WTC11 (cell line): ENCODE measurements at regions not wholly inside any gene's neighbourhood (a gene's known extent, or its start where the extent isn't known, plus 50 kb on each side); places are given as distances from the start of the nearest gene placed in this dataset.

Experiments used
- ATAC-seq: fragments of 200-7000 bp; cut with Tn5 transposase; 2 replicates; pipeline ENCODE4 v1.10.0; 2021; ENCODE audit warnings: mild to moderate bottlenecking, moderate library complexity
- CTCF ChIA-PET: fragments of 300-600 bp; sonication (Branson Sonifier 250); formaldehyde crosslinking; loops from one replicate; lab custom pipeline; 2021; ENCODE audit warnings: antibody characterized with exemption; lab: Charles Lee
- POLR2A ChIA-PET: fragments of 350-600 bp; sonication (Branson Sonifier 250); formaldehyde crosslinking; loops from one replicate; lab custom pipeline; 2021; ENCODE audit warnings: antibody characterized with exemption; lab: Charles Lee
- DNase-seq: peaks from one replicate; pipeline ENCODE4 v3.0.0; 2021; ENCODE audit warnings: low spot score
- H3K27ac Mint-ChIP-seq: 2 replicates; pipeline ENCODE4 v1.8.0; 2021; ENCODE audit warnings: mixed read lengths
- H3K27me3 Mint-ChIP-seq: 2 replicates; pipeline ENCODE4 v1.8.0; 2021; ENCODE audit warnings: low read depth, mild to moderate bottlenecking, moderate library complexity, mixed read lengths
- H3K36me3 Mint-ChIP-seq: 2 replicates; pipeline ENCODE4 v1.8.0; 2021; ENCODE audit warnings: mixed read lengths
- H3K4me1 Mint-ChIP-seq: 2 replicates; pipeline ENCODE4 v1.8.0; 2022; ENCODE audit warnings: mixed read lengths
- H3K4me3 Mint-ChIP-seq: 2 replicates; pipeline ENCODE4 v1.8.0; 2021; ENCODE audit warnings: mild to moderate bottlenecking, moderate library complexity, mixed read lengths
- H3K9me3 Mint-ChIP-seq: 2 replicates; pipeline ENCODE4 v1.8.0; 2021; ENCODE audit warnings: mixed read lengths
- ATF2 ChIP-seq: sonication (generic); formaldehyde crosslinking; IDR thresholded peaks from 2 replicates; pipeline ENCODE4 v1.8.1; 2022; ENCODE audit warnings: low read depth, missing genetic modification reagents, borderline replicate concordance
- CBFB ChIP-seq: sonication (generic); formaldehyde crosslinking; IDR thresholded peaks from 2 replicates; pipeline ENCODE4 v1.8.1; 2022; ENCODE audit warnings: mild to moderate bottlenecking, low read depth, missing genetic modification reagents
- CDX4 ChIP-seq: fragments of 250-450 bp; sonication (Bioruptor Pico); IDR thresholded peaks from 2 replicates; pipeline ENCODE4 v1.9.0; 2021; ENCODE audit warnings: moderate library complexity, mild to moderate bottlenecking, inconsistent platforms, borderline replicate concordance
- CREB1 ChIP-seq: sonication (generic); formaldehyde crosslinking; IDR thresholded peaks from 2 replicates; pipeline ENCODE4 v1.8.0; 2023; ENCODE audit warnings: mild to moderate bottlenecking, missing genetic modification reagents
- ELF4 ChIP-seq: sonication (generic); formaldehyde crosslinking; IDR thresholded peaks from 2 replicates; pipeline ENCODE4 v1.8.1; 2022; ENCODE audit warnings: low read depth, mild to moderate bottlenecking, moderate library complexity, missing genetic modification reagents
- EMX1 ChIP-seq: fragments of 250-450 bp; sonication (Bioruptor Pico); IDR thresholded peaks from 2 replicates; pipeline ENCODE4 v1.8.0; 2021; ENCODE audit warnings: mild to moderate bottlenecking
- GRHL2 ChIP-seq: fragments of 250-450 bp; sonication (Bioruptor Pico); IDR thresholded peaks from 2 replicates; pipeline ENCODE4 v1.8.0; 2022; ENCODE audit warnings: mild to moderate bottlenecking, moderate library complexity; ENCODE audit not compliant: insufficient replicate concordance, severe bottlenecking
- JUN ChIP-seq: sonication (generic); formaldehyde crosslinking; IDR thresholded peaks from 2 replicates; pipeline ENCODE4 v1.8.0; 2023; ENCODE audit warnings: mild to moderate bottlenecking, missing genetic modification reagents
- MAX ChIP-seq: sonication (generic); formaldehyde crosslinking; IDR thresholded peaks from 2 replicates; pipeline ENCODE4 v1.8.0; 2022; ENCODE audit warnings: mild to moderate bottlenecking, missing genetic modification reagents
- MXD4 ChIP-seq: fragments of 250-450 bp; sonication (Bioruptor Pico); IDR thresholded peaks from 2 replicates; pipeline ENCODE4 v1.8.0; 2021; ENCODE audit warnings: mild to moderate bottlenecking, moderate library complexity, borderline replicate concordance
- PREB ChIP-seq: sonication (generic); formaldehyde crosslinking; IDR thresholded peaks from 2 replicates; pipeline ENCODE4 v1.8.1; 2022; ENCODE audit warnings: mild to moderate bottlenecking, missing genetic modification reagents, moderate library complexity, borderline replicate concordance
- RORB ChIP-seq: fragments of 250-450 bp; sonication (Bioruptor Pico); IDR thresholded peaks from 2 replicates; pipeline ENCODE4 v1.9.0; 2021; ENCODE audit warnings: mild to moderate bottlenecking
- SP1 ChIP-seq: sonication (generic); formaldehyde crosslinking; conservative IDR thresholded peaks from 2 replicates; pipeline ENCODE4 v1.8.1; 2022; ENCODE audit warnings: missing genetic modification reagents
- STAT6 ChIP-seq: sonication (generic); formaldehyde crosslinking; conservative IDR thresholded peaks from 2 replicates; pipeline ENCODE4 v1.8.1; 2023; ENCODE audit warnings: mild to moderate bottlenecking, low read depth, missing genetic modification reagents, moderate library complexity
- ZBTB21 ChIP-seq: sonication (generic); formaldehyde crosslinking; IDR thresholded peaks from 2 replicates; pipeline ENCODE4 v1.8.1; 2023; ENCODE audit warnings: mild to moderate bottlenecking, missing genetic modification reagents, borderline replicate concordance
- ZNF219 ChIP-seq: sonication (generic); formaldehyde crosslinking; IDR thresholded peaks from 2 replicates; pipeline ENCODE4 v1.8.0; 2023; ENCODE audit warnings: missing genetic modification reagents, mild to moderate bottlenecking, borderline replicate concordance
- ZNF317 ChIP-seq: sonication (generic); formaldehyde crosslinking; IDR thresholded peaks from 2 replicates; pipeline ENCODE4 v1.8.1; 2023; ENCODE audit warnings: low read depth, mild to moderate bottlenecking, moderate library complexity, missing genetic modification reagents, borderline replicate concordance
- ZNF396 ChIP-seq: fragments of 250-450 bp; sonication (Bioruptor Pico); IDR thresholded peaks from 2 replicates; pipeline ENCODE4 v1.8.0; 2021; ENCODE audit warnings: mild to moderate bottlenecking, moderate library complexity, borderline replicate concordance
- TF ChIP-seq, protein P1 (sequence below): fragments of 250-450 bp; sonication (Bioruptor Pico); IDR thresholded peaks from 2 replicates; pipeline ENCODE4 v1.9.0; 2021; ENCODE audit warnings: mild to moderate bottlenecking, borderline replicate concordance

DNA sequence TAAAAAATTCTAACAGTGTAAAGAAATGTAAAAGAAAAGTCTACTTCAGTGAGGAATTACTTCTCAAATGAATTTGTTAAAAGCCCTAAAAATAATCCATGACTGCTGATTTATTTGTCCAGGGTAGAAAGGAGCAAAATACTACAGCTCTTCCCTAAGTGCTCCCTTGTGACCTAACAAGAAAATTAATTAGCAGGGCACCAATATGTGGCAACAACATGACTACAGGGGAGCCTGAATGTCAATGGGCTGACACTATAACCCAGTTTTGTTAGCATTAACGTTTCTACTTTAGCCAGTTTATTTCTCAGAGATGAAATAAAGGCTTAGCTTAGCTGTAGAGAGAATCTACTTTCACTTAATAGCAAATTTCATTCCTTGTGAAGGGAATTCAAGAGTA lies 918.9 kb upstream of the EPHA5 start:
- ATAC-seq (no peak), DNase-seq (no peak)
- TF ChIP-seq JUN = no peak
- no peak for TF ChIP-seq ZNF317 (CRISPR knock-in tag)
- TF ChIP-seq EMX1 (CRISPR knock-in tag) = no peak
- TF ChIP-seq ATF2 (CRISPR knock-in tag) = no peak
- TF ChIP-seq MAX = no peak
- TF ChIP-seq ZNF219 (CRISPR knock-in tag) = no peak
- no peak for TF ChIP-seq PREB (CRISPR knock-in tag)
- no peak for TF ChIP-seq ZNF396 (CRISPR knock-in tag)
- no peak for TF ChIP-seq CREB1 (CRISPR knock-in tag)
- TF ChIP-seq GRHL2 (CRISPR knock-in tag) = no peak
- no peak for TF ChIP-seq ELF4 (CRISPR knock-in tag)
- TF ChIP-seq, protein P1, sequence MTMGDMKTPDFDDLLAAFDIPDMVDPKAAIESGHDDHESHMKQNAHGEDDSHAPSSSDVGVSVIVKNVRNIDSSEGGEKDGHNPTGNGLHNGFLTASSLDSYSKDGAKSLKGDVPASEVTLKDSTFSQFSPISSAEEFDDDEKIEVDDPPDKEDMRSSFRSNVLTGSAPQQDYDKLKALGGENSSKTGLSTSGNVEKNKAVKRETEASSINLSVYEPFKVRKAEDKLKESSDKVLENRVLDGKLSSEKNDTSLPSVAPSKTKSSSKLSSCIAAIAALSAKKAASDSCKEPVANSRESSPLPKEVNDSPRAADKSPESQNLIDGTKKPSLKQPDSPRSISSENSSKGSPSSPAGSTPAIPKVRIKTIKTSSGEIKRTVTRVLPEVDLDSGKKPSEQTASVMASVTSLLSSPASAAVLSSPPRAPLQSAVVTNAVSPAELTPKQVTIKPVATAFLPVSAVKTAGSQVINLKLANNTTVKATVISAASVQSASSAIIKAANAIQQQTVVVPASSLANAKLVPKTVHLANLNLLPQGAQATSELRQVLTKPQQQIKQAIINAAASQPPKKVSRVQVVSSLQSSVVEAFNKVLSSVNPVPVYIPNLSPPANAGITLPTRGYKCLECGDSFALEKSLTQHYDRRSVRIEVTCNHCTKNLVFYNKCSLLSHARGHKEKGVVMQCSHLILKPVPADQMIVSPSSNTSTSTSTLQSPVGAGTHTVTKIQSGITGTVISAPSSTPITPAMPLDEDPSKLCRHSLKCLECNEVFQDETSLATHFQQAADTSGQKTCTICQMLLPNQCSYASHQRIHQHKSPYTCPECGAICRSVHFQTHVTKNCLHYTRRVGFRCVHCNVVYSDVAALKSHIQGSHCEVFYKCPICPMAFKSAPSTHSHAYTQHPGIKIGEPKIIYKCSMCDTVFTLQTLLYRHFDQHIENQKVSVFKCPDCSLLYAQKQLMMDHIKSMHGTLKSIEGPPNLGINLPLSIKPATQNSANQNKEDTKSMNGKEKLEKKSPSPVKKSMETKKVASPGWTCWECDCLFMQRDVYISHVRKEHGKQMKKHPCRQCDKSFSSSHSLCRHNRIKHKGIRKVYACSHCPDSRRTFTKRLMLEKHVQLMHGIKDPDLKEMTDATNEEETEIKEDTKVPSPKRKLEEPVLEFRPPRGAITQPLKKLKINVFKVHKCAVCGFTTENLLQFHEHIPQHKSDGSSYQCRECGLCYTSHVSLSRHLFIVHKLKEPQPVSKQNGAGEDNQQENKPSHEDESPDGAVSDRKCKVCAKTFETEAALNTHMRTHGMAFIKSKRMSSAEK (CRISPR knock-in tag) = no peak
- TF ChIP-seq CBFB = no peak
- TF ChIP-seq ZBTB21 (CRISPR knock-in tag) = no peak
- no peak for TF ChIP-seq MXD4 (CRISPR knock-in tag)
- TF ChIP-seq CDX4 = no peak
- no peak for TF ChIP-seq SP1 (CRISPR knock-in tag)
- TF ChIP-seq RORB (CRISPR knock-in tag) = no peak
- no peak for TF ChIP-seq STAT6 (CRISPR knock-in tag)
- H3K9me3 Mint-ChIP-seq = no peaks in the 10 kb centered on the region
- no peaks in the 10 kb centered on the region for H3K36me3 Mint-ChIP-seq
- H3K27ac Mint-ChIP-seq = no peak overlapping the region
- no peaks in the 10 kb centered on the region for H3K27me3 Mint-ChIP-seq
- peaks cover 6% of the 10 kb centered on the region; the same call in 1 of the 2 replicates for H3K4me1 Mint-ChIP-seq
- no peak overlapping the region for H3K4me3 Mint-ChIP-seq
- POLR2A ChIA-PET = no interaction called here
- CTCF ChIA-PET = no interaction called here
